ENCODE measurements at regions not wholly inside any gene's neighbourhood (a gene's known extent, or its start where the extent isn't known, plus 50 kb on each side); places are given as distances from the start of the nearest gene placed in this dataset.
"Not testable (repeated sequence)": the region's sequence is repeated elsewhere in the genome, so short reads cannot be mapped to it uniquely, and the experiment has no call there.

- intact Hi-C loops (cut with micrococcal nuclease; ENCODE audit: unreplicated experiment), result no loop called here
- no peak for TF ChIP-seq CTCF (IDR thresholded peaks at IDR 0.05; ENCODE audit: unreplicated experiment)
- DNase-seq, result no peak
- Mint-ChIP-seq H3K9me3 (ENCODE audit: low read depth, unreplicated experiment) (no peaks in the 10 kb centered on the region), H3K4me1 (ENCODE audit: low read depth, unreplicated experiment) (peaks cover 17% of the 10 kb centered on the region), H3K4me3 (ENCODE audit: low read depth, unreplicated experiment) (no peak overlapping the region), H3K36me3 (ENCODE audit: insufficient read depth, unreplicated experiment) (no peaks in the 10 kb centered on the region), H3K27me3 (ENCODE audit: unreplicated experiment) (no peaks in the 10 kb centered on the region), H3K27ac (ENCODE audit: unreplicated experiment) (no peak overlapping the region)
- no TSS peak for BruUV-seq (replicated peaks)
- CTCF ChIA-PET, result no interaction called here
Measured at GRCh38 chr9:110031511-110032173, 176.3 kb downstream of the C9orf152 start.

- DNase-seq; intact Hi-C loops (cut with micrococcal nuclease; ENCODE audit: unreplicated experiment); BruUV-seq (replicated peaks); H3K9me3 Mint-ChIP-seq (ENCODE audit: low read depth, unreplicated experiment); H3K36me3 Mint-ChIP-seq (ENCODE audit: insufficient read depth, unreplicated experiment); CTCF ChIA-PET; H3K27ac Mint-ChIP-seq (ENCODE audit: unreplicated experiment); H3K4me3 Mint-ChIP-seq (ENCODE audit: low read depth, unreplicated experiment); H3K27me3 Mint-ChIP-seq (ENCODE audit: unreplicated experiment): not testable (repeated sequence)
- peaks cover 17% of the 10 kb centered on the region for H3K4me1 Mint-ChIP-seq (ENCODE audit: low read depth, unreplicated experiment)
Measured at GRCh38 chr9:110032532-110032931, 175.4 kb downstream of the C9orf152 start.

- Mint-ChIP-seq H3K4me1 (ENCODE audit: low read depth, unreplicated experiment) (peaks cover 17% of the 10 kb centered on the region), H3K9me3 (ENCODE audit: low read depth, unreplicated experiment) (no peaks in the 10 kb centered on the region), H3K27ac (ENCODE audit: unreplicated experiment) (no peak overlapping the region), H3K4me3 (ENCODE audit: low read depth, unreplicated experiment) (no peak overlapping the region), H3K36me3 (ENCODE audit: insufficient read depth, unreplicated experiment) (no peaks in the 10 kb centered on the region), H3K27me3 (ENCODE audit: unreplicated experiment) (no peaks in the 10 kb centered on the region)
- CTCF ChIA-PET, result no interaction called here
- TF ChIP-seq CTCF (IDR thresholded peaks at IDR 0.05; ENCODE audit: unreplicated experiment), result no peak
- no peak for DNase-seq
- intact Hi-C loops (cut with micrococcal nuclease; ENCODE audit: unreplicated experiment), result no loop called here
- BruUV-seq (replicated peaks), result no TSS peak
Measured at GRCh38 chr9:110033869-110034268, 174.1 kb downstream of the C9orf152 start.

GRCh38 chr9:110036286-110036685 is 171.7 kb downstream of the C9orf152 start:
- H3K4me3 Mint-ChIP-seq (ENCODE audit: low read depth, unreplicated experiment), result no peak overlapping the region
- H3K36me3 Mint-ChIP-seq (ENCODE audit: insufficient read depth, unreplicated experiment), result no peaks in the 10 kb centered on the region
- H3K9me3 Mint-ChIP-seq (ENCODE audit: low read depth, unreplicated experiment), result no peaks in the 10 kb centered on the region
- intact Hi-C loops (cut with micrococcal nuclease; ENCODE audit: unreplicated experiment), result no loop called here
- CTCF ChIA-PET, result no interaction called here
- BruUV-seq (replicated peaks), result no TSS peak
- no peaks in the 10 kb centered on the region for H3K4me1 Mint-ChIP-seq (ENCODE audit: low read depth, unreplicated experiment)
- no peaks in the 10 kb centered on the region for H3K27me3 Mint-ChIP-seq (ENCODE audit: unreplicated experiment)
- TF ChIP-seq CTCF (IDR thresholded peaks at IDR 0.05; ENCODE audit: unreplicated experiment), result no peak
- H3K27ac Mint-ChIP-seq (ENCODE audit: unreplicated experiment), result no peak overlapping the region
- no peak for DNase-seq

- H3K4me3 Mint-ChIP-seq (ENCODE audit: low read depth, unreplicated experiment), result no peak overlapping the region
- CTCF ChIA-PET, result no interaction called here
- H3K9me3 Mint-ChIP-seq (ENCODE audit: low read depth, unreplicated experiment), result no peaks in the 10 kb centered on the region
- no peak for TF ChIP-seq CTCF (IDR thresholded peaks at IDR 0.05; ENCODE audit: unreplicated experiment)
- intact Hi-C loops (cut with micrococcal nuclease; ENCODE audit: unreplicated experiment), result no loop called here
- no peaks in the 10 kb centered on the region for H3K4me1 Mint-ChIP-seq (ENCODE audit: low read depth, unreplicated experiment)
- DNase-seq, result no peak
- H3K27ac Mint-ChIP-seq (ENCODE audit: unreplicated experiment), result no peak overlapping the region
- no peaks in the 10 kb centered on the region for H3K36me3 Mint-ChIP-seq (ENCODE audit: insufficient read depth, unreplicated experiment)
- BruUV-seq (replicated peaks), result no TSS peak
- no peaks in the 10 kb centered on the region for H3K27me3 Mint-ChIP-seq (ENCODE audit: unreplicated experiment)
Measured at GRCh38 chr9:110040788-110041187, 167.2 kb downstream of the C9orf152 start.
